DLD1 (cell line): ENCODE measurements at regions not wholly inside any gene's neighbourhood (a gene's known extent, or its start where the extent isn't known, plus 50 kb on each side); places are given as distances from the start of the nearest gene placed in this dataset.

Source experiments
- in situ Hi-C: cut with HindIII; loops from 2 replicates; pipeline ENCODE4 v1.10.0; 2017; ENCODE audit warnings: low sequenced_read_pairs

- in situ Hi-C loops, result no loop called here
Observed at GRCh38 chr15:39139431-39140059, 441.3 kb upstream of the THBS1 start.

GRCh38 chr15:39140060-39140604 is 440.7 kb upstream of the THBS1 start:
- in situ Hi-C loops, result no loop called here

- in situ Hi-C loops, result no loop called here
Observed at GRCh38 chr15:39142500-39142899, 438.4 kb upstream of the THBS1 start.

- in situ Hi-C loops, result no loop called here
Observed at GRCh38 chr15:39143479-39143878, 437.4 kb upstream of the THBS1 start.

GRCh38 chr15:39144051-39144450 is 436.8 kb upstream of the THBS1 start:
- in situ Hi-C loops, result no loop called here

- in situ Hi-C loops, result loop anchor here (5.0 kb wide), 1 partner anchor 52 kb away; no protein-coding TSS in a partner anchor
Observed at GRCh38 chr15:39144613-39145499, 436.0 kb upstream of the THBS1 start.

- in situ Hi-C loops, result loop anchor here (5.0 kb wide), 1 partner anchor 51 kb away; no protein-coding TSS in a partner anchor
Observed at GRCh38 chr15:39145854-39146625, 434.8 kb upstream of the THBS1 start.

- in situ Hi-C loops, result loop anchor here (5.0 kb wide), 1 partner anchor 48 kb away; no protein-coding TSS in a partner anchor
Observed at GRCh38 chr15:39149636-39150150, 431.2 kb upstream of the THBS1 start.

- in situ Hi-C loops, result no loop called here
Observed at GRCh38 chr15:39151545-39151944, 429.3 kb upstream of the THBS1 start.

GRCh38 chr15:39153058-39153714 is 427.7 kb upstream of the THBS1 start:
- in situ Hi-C loops, result no loop called here

GRCh38 chr15:39153716-39154115 is 427.2 kb upstream of the THBS1 start:
- in situ Hi-C loops, result no loop called here

GRCh38 chr15:39154227-39154638 is 426.6 kb upstream of the THBS1 start:
- in situ Hi-C loops, result no loop called here

- in situ Hi-C loops, result no loop called here
Observed at GRCh38 chr15:39154776-39155175, 426.1 kb upstream of the THBS1 start.

- in situ Hi-C loops, result no loop called here
Observed at GRCh38 chr15:39156166-39156565, 424.7 kb upstream of the THBS1 start.

- in situ Hi-C loops, result no loop called here
Observed at GRCh38 chr15:39156646-39157250, 424.1 kb upstream of the THBS1 start.

GRCh38 chr15:39157882-39158281 is 423.0 kb upstream of the THBS1 start:
- in situ Hi-C loops, result no loop called here

GRCh38 chr15:39159833-39160232 is 421.0 kb upstream of the THBS1 start:
- in situ Hi-C loops, result no loop called here

GRCh38 chr15:39161096-39161495 is 419.8 kb upstream of the THBS1 start:
- in situ Hi-C loops, result no loop called here

GRCh38 chr15:39165020-39165706 is 415.7 kb upstream of the THBS1 start:
- in situ Hi-C loops, result no loop called here
